Liver (tissue), 8 donors: ENCODE measurements at regions not wholly inside any gene's neighbourhood (a gene's known extent, or its start where the extent isn't known, plus 50 kb on each side); places are given as distances from the start of the nearest gene placed in this dataset.

Experiments used
- DNase-seq: peaks from one replicate; pipeline ENCODE4 v3.0.0-alpha.2; 2017; ENCODE audit warnings: low spot score
- H3K27ac ChIP-seq, 2 donors: one replicate each; pipeline ENCODE4 v1.7.0; 2013; ENCODE audit warnings: inconsistent platforms in 2 of 2, low read length in 2 of 2, control low read depth in 1 of 2, low read depth in 1 of 2, mild to moderate bottlenecking in 1 of 2
- H3K27me3 ChIP-seq, 4 donors: one replicate each; pipeline versions ENCODE4 v1.6.1 to v1.7.0; 2013; ENCODE audit warnings: low read length in 3 of 4, inconsistent platforms in 1 of 4, mild to moderate bottlenecking in 1 of 4, moderate library complexity in 1 of 4; ENCODE audit not compliant: control insufficient read depth in 4 of 4, insufficient read depth in 4 of 4
- H3K36me3 ChIP-seq, 4 donors: one replicate each; pipeline versions ENCODE4 v1.6.1 to v1.7.0; 2013; ENCODE audit warnings: low read length in 3 of 4, mild to moderate bottlenecking in 3 of 4, low read depth in 1 of 4, moderate library complexity in 1 of 4; ENCODE audit not compliant: control insufficient read depth in 4 of 4, insufficient read depth in 3 of 4
- H3K4me1 ChIP-seq, 4 donors: one replicate each; pipeline versions ENCODE4 v1.6.1 to v1.7.0; 2013; ENCODE audit warnings: low read length in 3 of 4, mild to moderate bottlenecking in 3 of 4, moderate library complexity in 1 of 4; ENCODE audit not compliant: control insufficient read depth in 4 of 4, insufficient read depth in 4 of 4
- H3K4me3 ChIP-seq, 3 donors: one replicate each; pipeline versions ENCODE4 v1.6.1 to v1.7.0; 2013; ENCODE audit warnings: low read length in 3 of 3, control low read depth in 1 of 3, low read depth in 1 of 3, mild to moderate bottlenecking in 1 of 3
- H3K9ac ChIP-seq, 2 donors: one replicate each; pipeline ENCODE4 v1.7.0; 2013; ENCODE audit warnings: low read length in 2 of 2, mild to moderate bottlenecking in 2 of 2, moderate library complexity in 2 of 2, control low read depth in 1 of 2, low read depth in 1 of 2
- H3K9me3 ChIP-seq, 4 donors: one replicate each; pipeline versions ENCODE4 v1.6.1 to v1.7.0; 2013; ENCODE audit warnings: low read length in 3 of 4; ENCODE audit not compliant: control insufficient read depth in 4 of 4
- EGR1 ChIP-seq, 2 donors: IDR thresholded peaks; 2 replicates each; pipeline ENCODE4 v1.6.1; 2016 to 2018; ENCODE audit warnings: antibody characterized with exemption in 2 of 2, low read depth in 2 of 2
- FOXA1 ChIP-seq: IDR thresholded peaks from 2 replicates; pipeline ENCODE4 v1.6.1; 2016; ENCODE audit warnings: antibody characterized with exemption
- FOXA2 ChIP-seq: IDR thresholded peaks from 2 replicates; pipeline ENCODE4 v1.6.1; 2016; ENCODE audit warnings: antibody characterized with exemption
- GABPA ChIP-seq, 2 donors: IDR thresholded peaks in 1 of 2; conservative IDR thresholded peaks in 1 of 2; 2 replicates each; pipeline ENCODE4 v1.6.1; 2016; ENCODE audit warnings: antibody characterized with exemption in 2 of 2, mild to moderate bottlenecking in 1 of 2, moderate library complexity in 1 of 2
- HNF4A ChIP-seq, 2 donors: conservative IDR thresholded peaks; 2 replicates each; pipeline ENCODE4 v1.6.1; 2016; ENCODE audit warnings: antibody characterized with exemption in 2 of 2, mild to moderate bottlenecking in 2 of 2
- HNF4G ChIP-seq: IDR thresholded peaks from 2 replicates; pipeline ENCODE4 v1.6.1; 2016; ENCODE audit warnings: antibody characterized with exemption
- JUND ChIP-seq, 2 donors: IDR thresholded peaks; 2 replicates each; pipeline ENCODE4 v1.6.1; 2016; ENCODE audit warnings: antibody characterized with exemption in 2 of 2
- MAX ChIP-seq: IDR thresholded peaks from 2 replicates; pipeline ENCODE4 v1.6.1; 2016; ENCODE audit warnings: antibody characterized with exemption
- NR2F2 ChIP-seq: IDR thresholded peaks from 2 replicates; pipeline ENCODE4 v1.6.1; 2016; ENCODE audit warnings: antibody characterized with exemption
- RAD21 ChIP-seq, 2 donors: IDR thresholded peaks; 2 replicates each; pipeline ENCODE4 v1.6.1; 2016; ENCODE audit warnings: antibody characterized with exemption in 2 of 2, mild to moderate bottlenecking in 2 of 2
- REST ChIP-seq: IDR thresholded peaks from 2 replicates; pipeline ENCODE4 v1.6.1; 2016; ENCODE audit warnings: antibody characterized with exemption, mild to moderate bottlenecking
- RXRA ChIP-seq, 2 donors: IDR thresholded peaks; 2 replicates each; pipeline ENCODE4 v1.6.1; 2017 to 2018; ENCODE audit warnings: antibody characterized with exemption in 2 of 2, mild to moderate bottlenecking in 1 of 2
- SP1 ChIP-seq: IDR thresholded peaks from 2 replicates; pipeline ENCODE4 v1.6.1; 2018; ENCODE audit warnings: antibody characterized with exemption, mild to moderate bottlenecking
- TAF1 ChIP-seq: conservative IDR thresholded peaks from 2 replicates; pipeline ENCODE4 v1.6.1; 2016; ENCODE audit warnings: antibody characterized with exemption, mild to moderate bottlenecking
- YY1 ChIP-seq: IDR thresholded peaks from 2 replicates; pipeline ENCODE4 v1.6.1; 2016; ENCODE audit warnings: antibody characterized with exemption, mild to moderate bottlenecking
- ZBTB33 ChIP-seq: IDR thresholded peaks from 2 replicates; pipeline ENCODE4 v1.6.1; 2016; ENCODE audit warnings: antibody characterized with exemption
- WGBS: extraction: QIAGEN DNeasy Blood & Tissue Kit; methylation state at CpG from one replicate; pipeline ENCODE4 v1.1.7; 2013; 5-methylcytosine and 5-hydroxymethylcytosine counted together
- TF ChIP-seq, protein P1 (sequence below): IDR thresholded peaks from 2 replicates; pipeline ENCODE4 v1.6.1; 2016; ENCODE audit warnings: antibody characterized with exemption
- TF ChIP-seq, protein P2 (sequence below): fragments of 150-350 bp; IDR thresholded peaks from 2 replicates; pipeline ENCODE4 v1.5.1; 2017; ENCODE audit warnings: improper control_type of control experiment, low read depth, low read length; ENCODE audit not compliant: missing input control
- donor health status: healthy.
- donor health status: healthy.
- donor health status: healthy.
- donor health status: healthy.
- donor health status: healthy.

DNA sequence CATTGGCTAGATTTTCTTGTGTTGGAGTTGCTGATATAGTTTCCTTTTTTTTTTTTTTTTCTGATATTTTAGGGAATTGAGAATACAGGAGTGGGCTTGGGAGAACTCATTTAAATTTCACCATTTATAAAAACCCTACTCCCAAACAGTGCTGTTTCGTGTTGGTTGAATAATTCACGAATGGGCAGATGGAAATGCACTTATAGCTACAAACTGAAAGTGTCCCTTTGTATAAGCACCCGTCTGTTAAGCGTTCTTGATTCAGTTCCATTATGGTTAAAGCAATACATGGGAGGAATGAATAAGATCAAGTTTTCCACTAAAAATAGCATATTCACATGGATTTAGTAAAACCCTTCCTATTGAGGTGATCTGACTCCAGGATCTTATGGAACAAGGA is 122.2 kb upstream of the ARG1 start:
- WGBS = 93% methylated on average over 4 of the region's 4 CpGs
- TF ChIP-seq HNF4A (conservative IDR thresholded peaks at IDR 0.05) (no peak), FOXA1 (no peak), MAX (no peak), JUND (IDR thresholded peaks at IDR 0.05) (no peak), HNF4G (no peak), EGR1 (IDR thresholded peaks at IDR 0.05; ENCODE audit: low read depth in 2 of 2) (no peak), ZBTB33 (no peak), FOXA2 (no peak), SP1 (no peak), GABPA (IDR thresholded peaks at IDR 0.05 in 1 of 2, conservative IDR thresholded peaks at IDR 0.05 in 1 of 2) (no peak), RAD21 (IDR thresholded peaks at IDR 0.05) (no peak), NR2F2 (no peak), RXRA (IDR thresholded peaks at IDR 0.05) (no peak), TAF1 (no peak), YY1 (no peak), REST (no peak)
- TF ChIP-seq, protein P1, sequence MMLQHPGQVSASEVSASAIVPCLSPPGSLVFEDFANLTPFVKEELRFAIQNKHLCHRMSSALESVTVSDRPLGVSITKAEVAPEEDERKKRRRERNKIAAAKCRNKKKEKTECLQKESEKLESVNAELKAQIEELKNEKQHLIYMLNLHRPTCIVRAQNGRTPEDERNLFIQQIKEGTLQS = no peak
- TF ChIP-seq, protein P2, sequence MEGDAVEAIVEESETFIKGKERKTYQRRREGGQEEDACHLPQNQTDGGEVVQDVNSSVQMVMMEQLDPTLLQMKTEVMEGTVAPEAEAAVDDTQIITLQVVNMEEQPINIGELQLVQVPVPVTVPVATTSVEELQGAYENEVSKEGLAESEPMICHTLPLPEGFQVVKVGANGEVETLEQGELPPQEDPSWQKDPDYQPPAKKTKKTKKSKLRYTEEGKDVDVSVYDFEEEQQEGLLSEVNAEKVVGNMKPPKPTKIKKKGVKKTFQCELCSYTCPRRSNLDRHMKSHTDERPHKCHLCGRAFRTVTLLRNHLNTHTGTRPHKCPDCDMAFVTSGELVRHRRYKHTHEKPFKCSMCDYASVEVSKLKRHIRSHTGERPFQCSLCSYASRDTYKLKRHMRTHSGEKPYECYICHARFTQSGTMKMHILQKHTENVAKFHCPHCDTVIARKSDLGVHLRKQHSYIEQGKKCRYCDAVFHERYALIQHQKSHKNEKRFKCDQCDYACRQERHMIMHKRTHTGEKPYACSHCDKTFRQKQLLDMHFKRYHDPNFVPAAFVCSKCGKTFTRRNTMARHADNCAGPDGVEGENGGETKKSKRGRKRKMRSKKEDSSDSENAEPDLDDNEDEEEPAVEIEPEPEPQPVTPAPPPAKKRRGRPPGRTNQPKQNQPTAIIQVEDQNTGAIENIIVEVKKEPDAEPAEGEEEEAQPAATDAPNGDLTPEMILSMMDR = no peak
- no peak overlapping the region for H3K9ac ChIP-seq
- no peaks in the 10 kb centered on the region for H3K9me3 ChIP-seq
- no peak overlapping the region for H3K4me3 ChIP-seq
- H3K4me1 ChIP-seq = no peaks in the 10 kb centered on the region
- DNase-seq = no peak
- no peak overlapping the region for H3K27ac ChIP-seq
- H3K27me3 ChIP-seq = no peaks in the 10 kb centered on the region
- H3K36me3 ChIP-seq = no peaks in the 10 kb centered on the region
